ENCODE measurements at regions not wholly inside any gene's neighbourhood (a gene's known extent, or its start where the extent isn't known, plus 50 kb on each side); places are given as distances from the start of the nearest gene placed in this dataset.
A peak's percentile ranks its signal among the peaks of the same experiment; 100 is the strongest.
"Not testable (repeated sequence)": the region's sequence is repeated elsewhere in the genome, so short reads cannot be mapped to it uniquely, and the experiment has no call there.

DNA sequence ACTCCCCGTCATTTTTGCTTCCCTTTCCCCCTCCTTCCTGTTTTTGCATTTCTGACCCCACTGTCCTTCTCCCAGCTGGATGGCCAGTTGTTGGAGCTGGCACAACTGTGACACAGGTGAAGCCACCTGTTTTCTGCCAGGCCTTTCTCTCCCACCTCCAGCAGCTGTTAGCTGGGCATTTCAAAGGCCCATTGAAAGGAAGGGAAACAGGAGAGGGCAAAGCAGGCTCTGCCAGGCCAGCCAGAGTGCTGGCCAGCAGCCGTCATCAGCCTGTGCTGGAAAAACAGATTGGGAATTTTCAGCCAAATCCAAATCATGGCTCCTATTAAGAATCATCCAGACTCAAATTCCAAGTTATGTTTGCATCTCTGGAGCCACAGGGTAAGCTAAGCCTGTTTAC is 155.2 kb upstream of the C2CD4B start:
- DNase-seq (ENCODE audit: low spot score): no peak

DNA sequence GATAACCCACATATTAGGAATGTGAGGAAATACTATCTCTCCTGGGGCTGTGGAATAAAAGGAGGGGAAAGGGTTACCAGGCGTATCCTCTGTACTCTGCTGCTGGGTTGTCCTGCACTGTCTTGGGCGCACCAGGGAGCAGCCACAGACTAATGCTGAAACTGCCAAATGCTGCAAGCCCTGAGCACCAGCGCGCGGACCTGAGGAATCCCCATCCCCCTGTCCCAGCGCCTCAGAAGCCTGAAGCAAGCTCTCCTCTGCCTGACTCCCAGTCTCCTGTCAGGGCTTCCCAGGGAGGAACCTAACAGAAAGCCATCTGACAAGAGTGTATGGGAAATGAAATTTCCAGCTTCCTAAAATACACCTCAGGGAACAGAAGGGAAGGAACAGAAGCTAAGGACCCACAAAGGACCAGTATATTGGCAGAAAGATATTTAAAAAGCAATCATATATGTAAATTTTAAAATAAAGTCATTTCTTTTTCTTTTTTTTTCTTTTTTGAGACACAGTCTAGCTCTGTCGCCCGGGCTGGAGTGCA is 158.3 kb upstream of the C2CD4B start:
- DNase-seq (ENCODE audit: low spot score): no peak

DNA sequence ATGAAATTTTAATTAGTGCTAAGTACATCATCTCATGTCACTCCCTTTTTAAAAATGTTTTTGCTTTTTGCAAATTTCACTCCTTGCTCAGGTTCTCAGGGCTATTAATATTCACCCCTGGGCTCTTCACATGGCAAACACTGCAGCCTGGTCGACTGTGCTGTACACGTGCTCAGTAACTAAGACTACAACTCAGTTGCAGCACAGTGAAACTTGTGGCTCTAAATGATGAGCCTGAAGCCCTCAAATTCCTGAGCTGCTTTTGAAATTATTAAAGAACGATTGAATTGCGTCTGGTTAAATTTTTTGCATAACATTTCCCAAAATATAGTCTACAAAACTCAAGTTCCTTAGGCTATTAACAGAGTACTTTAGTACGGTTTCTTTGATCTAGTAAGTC is 159.3 kb upstream of the C2CD4B start:
- DNase-seq (ENCODE audit: low spot score): no peak

DNA sequence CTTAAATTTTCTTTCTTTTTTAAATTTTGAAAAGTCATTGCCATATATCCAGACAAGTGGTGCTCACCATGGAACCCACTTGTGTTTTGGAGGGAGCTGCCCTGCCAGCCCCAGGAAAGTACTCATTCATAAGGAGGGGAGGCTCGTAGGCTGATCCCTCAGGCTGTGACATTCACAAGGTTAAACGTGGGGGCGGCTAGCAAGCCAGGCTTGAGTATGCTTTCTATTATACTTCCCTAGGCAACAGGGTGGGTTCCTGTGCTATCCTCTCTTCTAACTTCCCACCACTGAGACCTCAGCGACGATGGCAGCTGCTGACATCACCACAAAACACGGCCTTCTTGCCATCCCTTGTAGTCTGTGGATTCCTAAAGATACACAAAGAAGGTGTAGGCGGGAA is 160.5 kb upstream of the C2CD4B start:
- no peak for DNase-seq (ENCODE audit: low spot score)

- DNase-seq (ENCODE audit: low spot score): no peak
Observed at GRCh38 chr15:62326460-62327011, 161.5 kb upstream of the C2CD4B start.

DNA sequence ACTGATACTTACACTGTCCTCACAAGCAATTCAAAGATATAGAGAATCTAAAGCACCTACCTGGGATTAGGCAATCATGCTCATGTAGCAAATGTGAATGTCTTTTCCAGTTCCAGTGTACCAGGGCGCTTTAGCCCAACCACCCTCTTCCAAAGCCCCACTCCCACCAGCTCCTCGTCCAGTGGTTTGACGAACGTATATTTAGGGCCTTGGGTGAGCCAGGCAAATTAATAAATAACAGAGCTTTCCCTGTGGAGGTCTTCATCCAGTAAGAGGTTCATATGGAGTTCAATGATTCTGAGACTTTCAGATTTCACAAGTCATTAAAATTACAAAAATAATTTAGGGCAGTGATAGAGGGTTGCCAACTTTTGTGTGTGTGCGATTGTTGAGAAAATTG is 162.3 kb upstream of the C2CD4B start:
- DNase-seq (ENCODE audit: low spot score): no peak

GRCh38 chr15:62332472-62332871 is 167.4 kb upstream of the C2CD4B start:
- DNase-seq (ENCODE audit: low spot score): not testable (repeated sequence)

DNA sequence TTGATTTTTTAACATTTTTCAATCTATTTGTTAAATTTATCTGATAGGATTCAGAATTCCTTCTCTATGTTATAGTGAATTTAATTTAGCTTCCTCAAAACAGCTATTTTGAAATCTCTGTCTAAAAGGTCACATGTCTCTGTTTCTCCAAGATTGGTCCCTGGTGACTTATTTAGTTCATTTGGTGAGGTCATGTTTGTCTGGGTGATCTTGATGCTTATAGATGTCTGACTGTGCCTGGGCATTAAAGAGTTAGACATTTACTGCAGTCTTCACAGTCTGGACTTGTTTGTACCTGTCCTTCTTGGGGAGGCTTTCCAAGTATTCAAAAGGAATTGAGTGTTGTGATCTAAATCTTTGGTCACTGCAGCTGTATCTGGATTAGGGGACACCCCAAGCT is 169.5 kb upstream of the C2CD4B start:
- DNase-seq (ENCODE audit: low spot score): no peak

GRCh38 chr15:62337934-62338333 is 172.8 kb upstream of the C2CD4B start:
- DNase-seq (ENCODE audit: low spot score): no peak

DNA sequence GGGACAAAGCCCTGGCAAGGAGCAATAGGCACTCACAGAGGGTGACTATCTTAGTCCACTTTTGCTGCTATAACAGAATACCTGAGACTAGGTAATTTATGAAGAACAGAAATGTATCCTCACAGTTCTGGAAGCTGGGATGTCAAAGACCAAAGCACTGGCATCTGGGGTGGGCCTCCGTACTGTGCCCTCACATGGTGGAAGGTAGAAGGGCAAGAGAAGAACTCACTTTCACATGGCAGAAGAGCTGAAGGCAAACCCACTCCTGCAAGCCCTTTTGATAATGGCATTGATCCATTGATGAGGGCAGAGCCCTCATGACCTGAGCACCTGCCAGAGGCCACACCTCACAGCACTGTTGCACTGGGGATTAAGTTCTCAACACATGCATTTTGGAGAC is 173.4 kb upstream of the C2CD4B start:
- DNase-seq (ENCODE audit: low spot score): no peak

- no peak for DNase-seq (ENCODE audit: low spot score)
Observed at GRCh38 chr15:62342959-62343358, 177.9 kb upstream of the C2CD4B start.

DNA sequence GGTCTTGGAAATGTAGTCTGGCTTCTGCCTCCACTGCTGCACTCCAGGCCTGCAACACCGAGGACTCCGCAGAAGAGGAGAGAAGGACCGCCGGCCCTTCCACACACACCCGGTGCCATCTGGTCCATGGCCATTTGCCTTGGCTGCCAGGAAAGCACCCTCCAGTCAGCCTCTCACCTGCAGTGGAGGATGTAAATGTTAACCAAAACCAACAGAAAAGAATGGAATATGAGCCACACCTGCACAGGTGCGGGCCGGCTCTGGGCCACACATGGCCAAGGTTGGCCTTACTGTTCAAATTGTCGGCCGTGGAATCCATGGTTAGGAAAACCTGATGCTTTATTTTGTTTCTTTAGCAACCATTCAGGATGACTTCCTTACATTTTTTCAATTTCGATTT is 178.3 kb upstream of the C2CD4B start:
- no peak for DNase-seq (ENCODE audit: low spot score)

GRCh38 chr15:62344806-62345539 is 179.9 kb upstream of the C2CD4B start:
- peak; percentile 45 for DNase-seq (ENCODE audit: low spot score)

GRCh38 chr15:62346168-62346567 is 181.1 kb upstream of the C2CD4B start:
- no peak for DNase-seq (ENCODE audit: low spot score)

DNA sequence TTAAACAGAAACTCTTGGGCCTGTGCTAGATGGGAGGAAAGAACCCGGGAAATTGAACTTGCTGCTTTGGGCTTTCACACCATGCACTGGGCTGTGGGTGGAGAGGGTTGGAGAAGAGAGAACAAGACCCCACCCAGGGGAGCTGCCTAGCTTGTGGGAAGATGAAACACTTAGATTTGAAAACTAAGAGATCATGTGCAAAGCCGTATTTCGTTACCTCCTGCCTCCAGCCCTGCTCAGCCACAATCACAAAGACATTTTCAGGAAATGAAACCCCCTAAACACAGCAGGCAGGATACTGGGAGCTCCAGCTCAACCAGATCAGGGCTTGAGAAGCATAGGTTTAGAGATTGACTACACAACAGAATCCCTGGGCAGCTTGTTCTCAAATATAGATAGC is 183.0 kb upstream of the C2CD4B start:
- no peak for DNase-seq (ENCODE audit: low spot score)

DNA sequence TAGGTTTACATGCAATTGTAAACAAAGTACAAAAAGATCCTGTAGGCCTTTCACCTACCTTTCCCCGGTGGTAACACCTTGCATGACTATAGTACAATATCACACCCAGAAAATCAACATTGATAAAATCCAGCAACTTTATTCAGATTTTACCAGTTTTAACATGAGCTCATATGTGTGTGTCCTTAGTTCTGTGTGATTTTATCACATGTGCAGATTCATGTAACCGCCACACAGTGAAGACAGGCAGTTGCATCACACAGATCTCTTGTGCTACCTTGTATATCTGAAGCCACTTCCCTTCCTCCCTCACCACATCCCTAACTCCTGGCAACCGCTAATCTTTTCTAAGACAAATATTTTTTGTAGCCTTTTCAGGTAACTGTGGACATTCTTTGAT is 183.5 kb upstream of the C2CD4B start:
- no peak for DNase-seq (ENCODE audit: low spot score)

- DNase-seq (ENCODE audit: low spot score): no peak
Observed at GRCh38 chr15:62352817-62353216, 187.7 kb upstream of the C2CD4B start.

- no peak for DNase-seq (ENCODE audit: low spot score)
Observed at GRCh38 chr15:62357431-62357830, 192.3 kb upstream of the C2CD4B start.

GRCh38 chr15:62359416-62359815 is 194.3 kb upstream of the C2CD4B start:
- no peak for DNase-seq (ENCODE audit: low spot score)

GRCh38 chr15:62360332-62361097 is 195.4 kb upstream of the C2CD4B start:
- DNase-seq (ENCODE audit: low spot score): no peak

GRCh38 chr15:62362144-62362543 is 197.1 kb upstream of the C2CD4B start:
- DNase-seq (ENCODE audit: low spot score): no peak

GRCh38 chr15:62362608-62363007 is 197.5 kb upstream of the C2CD4B start:
- DNase-seq (ENCODE audit: low spot score): no peak

DNA sequence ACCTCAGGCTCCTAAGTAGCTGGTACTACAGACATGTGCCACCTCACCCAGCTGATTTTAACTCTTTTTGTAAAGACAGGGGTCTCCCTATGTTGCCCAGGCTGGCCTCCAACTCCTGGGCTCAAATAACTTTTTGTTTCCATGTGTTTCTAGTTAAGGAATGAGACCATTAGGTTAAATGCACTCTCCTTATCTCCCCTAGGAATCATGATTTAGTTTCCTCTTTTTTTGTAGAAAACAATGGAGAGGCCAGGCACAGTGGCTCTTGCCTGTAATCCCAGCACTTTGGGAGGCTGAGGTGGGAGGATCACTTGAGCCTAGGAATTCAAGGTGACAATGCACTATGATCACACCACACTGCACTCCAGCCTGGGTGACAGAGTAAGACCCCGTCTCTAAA is 198.8 kb upstream of the C2CD4B start:
- DNase-seq (ENCODE audit: low spot score): no peak
